Stimulated activated naive CD8-positive, alpha-beta T cell treated with anti-CD3 and anti-CD28 coated beads, Interleukin-15, amount 100 ng/mL, for 72 hours (primary cell): ENCODE measurements at regions not wholly inside any gene's neighbourhood (a gene's known extent, or its start where the extent isn't known, plus 50 kb on each side); places are given as distances from the start of the nearest gene placed in this dataset.

Experiments used
- ATAC-seq: fragments of 150-1000 bp; cut with Tn5 transposase; 2 replicates; pipeline ENCODE4 v1.10.0; 2021; ENCODE audit warnings: mild to moderate bottlenecking, moderate library complexity
- DNase-seq, 2 donors: peaks; one replicate each; pipeline ENCODE4 v3.0.0; 2021 to 2022
- H3K27ac Mint-ChIP-seq, 2 donors: one replicate each; pipeline ENCODE4 v1.8.0; 2022; ENCODE audit warnings: mild to moderate bottlenecking in 2 of 2, mixed read lengths in 2 of 2, moderate library complexity in 2 of 2
- H3K27me3 Mint-ChIP-seq: one replicate; pipeline ENCODE4 v1.8.0; 2022; ENCODE audit warnings: mixed read lengths
- H3K4me1 Mint-ChIP-seq: one replicate; pipeline ENCODE4 v1.8.0; 2022; ENCODE audit warnings: mild to moderate bottlenecking, mixed read lengths
- H3K4me3 Mint-ChIP-seq, 2 donors: one replicate each; pipeline ENCODE4 v1.8.0; 2022; ENCODE audit warnings: mild to moderate bottlenecking in 2 of 2, mixed read lengths in 2 of 2, moderate library complexity in 1 of 2
- H3K9me3 Mint-ChIP-seq, 2 donors: one replicate each; pipeline ENCODE4 v1.8.0; 2022; ENCODE audit warnings: mixed read lengths in 2 of 2

DNA sequence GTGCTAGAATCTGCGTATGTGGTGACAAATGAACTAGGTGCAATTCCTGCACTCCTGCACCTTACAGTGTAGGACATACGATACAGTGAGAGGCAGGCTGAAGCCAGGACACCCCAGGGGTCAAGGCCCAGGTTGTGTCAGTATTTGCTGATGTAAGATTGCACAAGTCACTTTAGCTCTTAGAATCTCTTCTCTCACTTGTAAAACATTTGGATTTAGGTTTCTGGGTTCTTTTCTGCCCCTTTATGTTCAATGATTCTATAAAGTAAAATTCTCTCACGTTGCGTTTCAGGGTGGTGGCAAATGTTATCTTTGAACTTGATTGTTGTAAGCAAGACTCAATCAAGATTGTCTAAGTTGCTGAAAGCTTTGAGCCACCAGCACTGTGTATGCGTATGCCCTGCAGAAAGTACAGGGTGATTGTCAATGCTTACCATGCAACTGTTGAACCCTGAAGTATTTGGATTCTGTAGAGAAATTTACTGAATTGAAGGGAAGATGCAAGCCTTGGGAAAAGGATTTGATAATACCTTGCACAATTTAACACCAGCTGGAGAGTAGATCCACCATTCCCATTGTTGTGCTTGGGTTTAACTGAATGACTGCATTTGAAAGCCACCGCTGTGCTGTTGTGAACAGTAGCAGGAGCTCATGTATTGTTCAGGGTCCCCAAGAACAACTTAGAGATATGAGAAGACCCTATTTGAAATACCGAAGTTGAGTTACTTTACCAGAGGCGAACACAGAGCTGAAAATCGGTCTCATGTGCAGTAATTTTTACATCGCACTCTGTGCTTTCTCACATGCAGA lies 106.1 kb upstream of the CITED2 start:
- ATAC-seq (no peak), DNase-seq (no peak)
- no peak overlapping the region for H3K27ac Mint-ChIP-seq
- H3K4me3 Mint-ChIP-seq = no peak overlapping the region
- H3K27me3 Mint-ChIP-seq = peaks cover 17% of the 10 kb centered on the region
- H3K9me3 Mint-ChIP-seq = no peaks in the 10 kb centered on the region
- H3K4me1 Mint-ChIP-seq = no peaks in the 10 kb centered on the region

DNA sequence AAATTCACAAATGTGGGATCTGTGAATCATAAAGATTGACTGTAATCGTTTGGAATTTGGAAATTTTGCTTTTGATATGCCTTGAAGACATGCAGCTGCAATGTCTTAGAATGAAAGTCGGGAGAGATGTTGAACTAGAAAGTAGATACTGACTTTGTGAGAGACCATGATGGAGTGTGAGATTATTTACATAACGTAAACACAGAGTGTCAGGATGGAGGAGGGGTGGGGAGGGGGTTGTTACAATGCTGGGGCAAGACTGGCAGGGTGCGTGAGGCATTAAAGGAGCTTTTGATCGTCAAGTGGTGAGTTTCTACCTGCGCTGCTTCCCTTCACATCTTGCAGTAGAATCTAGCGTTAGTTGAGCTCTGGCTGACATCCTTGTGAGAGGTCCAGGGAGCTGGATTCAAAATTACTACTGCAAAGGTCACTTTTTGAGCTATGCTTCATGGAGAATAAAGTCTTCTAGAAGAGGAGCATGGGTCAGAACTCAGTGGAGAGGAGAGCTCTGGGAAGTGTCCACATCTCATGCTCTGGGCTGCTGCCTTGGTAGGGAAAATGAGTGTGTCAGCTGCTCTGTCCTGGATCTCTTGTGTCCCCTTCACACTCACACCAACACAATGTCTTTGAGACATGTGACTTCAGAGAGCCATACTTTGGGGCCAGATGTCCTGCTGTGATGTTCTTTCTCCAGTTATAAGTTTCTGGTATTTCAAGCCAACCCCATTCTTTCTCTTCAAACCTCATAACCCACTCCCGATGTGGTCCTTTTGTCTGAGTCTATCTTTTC lies 105.2 kb upstream of the CITED2 start:
- DNase-seq (no peak), ATAC-seq (no peak)
- Mint-ChIP-seq H3K27me3 (peaks cover 17% of the 10 kb centered on the region), H3K4me3 (no peak overlapping the region), H3K9me3 (no peaks in the 10 kb centered on the region), H3K4me1 (no peaks in the 10 kb centered on the region), H3K27ac (peak overlapping the region in 1 of 2 donors; percentile 84)

DNA sequence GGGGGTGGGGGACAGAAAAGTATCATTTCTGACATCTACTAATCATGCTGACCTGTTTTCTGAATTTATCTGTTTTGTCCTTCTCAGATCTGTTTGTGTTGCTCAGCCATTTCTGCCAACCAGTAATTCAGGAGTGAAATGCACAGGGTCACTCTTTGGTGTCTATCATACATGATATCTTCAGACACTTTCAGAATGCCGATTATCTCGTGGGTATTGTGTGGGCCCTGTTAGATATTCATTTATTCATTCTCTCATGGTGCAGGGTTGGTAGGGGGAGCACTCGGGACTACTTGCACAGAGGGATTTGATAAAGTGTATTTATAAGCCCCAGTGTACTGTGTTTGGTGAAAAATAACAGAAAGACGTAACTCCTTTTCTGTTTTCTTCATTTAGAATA lies 101.2 kb upstream of the CITED2 start:
- Mint-ChIP-seq H3K4me3 (no peak overlapping the region), H3K4me1 (no peaks in the 10 kb centered on the region), H3K9me3 (no peaks in the 10 kb centered on the region), H3K27ac (no peak overlapping the region), H3K27me3 (peaks cover 17% of the 10 kb centered on the region)
- ATAC-seq = no peak
- DNase-seq = no peak

DNA sequence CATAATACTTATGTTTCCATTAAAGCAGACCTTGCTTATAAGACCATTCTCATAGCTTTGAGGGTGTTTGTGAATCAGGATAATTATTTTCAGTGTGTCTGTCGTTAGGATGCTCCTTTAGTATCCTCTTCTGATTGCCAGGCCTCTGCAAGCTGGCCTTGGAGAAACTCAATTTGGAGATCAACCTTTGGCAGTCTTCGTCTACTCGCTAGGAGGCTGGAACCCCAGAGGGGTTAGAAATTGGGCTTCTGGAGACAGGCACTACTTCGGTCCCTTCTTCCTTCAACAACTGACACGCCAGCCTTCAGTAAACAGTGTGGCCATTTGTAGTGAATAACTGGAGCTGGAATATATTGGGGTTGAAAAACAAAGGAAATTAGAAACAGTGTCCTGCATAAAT lies 100.8 kb upstream of the CITED2 start:
- no peak overlapping the region for H3K27ac Mint-ChIP-seq
- no peak overlapping the region for H3K4me3 Mint-ChIP-seq
- ATAC-seq (no peak), DNase-seq (no peak)
- H3K27me3 Mint-ChIP-seq = peaks cover 13% of the 10 kb centered on the region
- no peaks in the 10 kb centered on the region for H3K4me1 Mint-ChIP-seq
- no peaks in the 10 kb centered on the region for H3K9me3 Mint-ChIP-seq

DNA sequence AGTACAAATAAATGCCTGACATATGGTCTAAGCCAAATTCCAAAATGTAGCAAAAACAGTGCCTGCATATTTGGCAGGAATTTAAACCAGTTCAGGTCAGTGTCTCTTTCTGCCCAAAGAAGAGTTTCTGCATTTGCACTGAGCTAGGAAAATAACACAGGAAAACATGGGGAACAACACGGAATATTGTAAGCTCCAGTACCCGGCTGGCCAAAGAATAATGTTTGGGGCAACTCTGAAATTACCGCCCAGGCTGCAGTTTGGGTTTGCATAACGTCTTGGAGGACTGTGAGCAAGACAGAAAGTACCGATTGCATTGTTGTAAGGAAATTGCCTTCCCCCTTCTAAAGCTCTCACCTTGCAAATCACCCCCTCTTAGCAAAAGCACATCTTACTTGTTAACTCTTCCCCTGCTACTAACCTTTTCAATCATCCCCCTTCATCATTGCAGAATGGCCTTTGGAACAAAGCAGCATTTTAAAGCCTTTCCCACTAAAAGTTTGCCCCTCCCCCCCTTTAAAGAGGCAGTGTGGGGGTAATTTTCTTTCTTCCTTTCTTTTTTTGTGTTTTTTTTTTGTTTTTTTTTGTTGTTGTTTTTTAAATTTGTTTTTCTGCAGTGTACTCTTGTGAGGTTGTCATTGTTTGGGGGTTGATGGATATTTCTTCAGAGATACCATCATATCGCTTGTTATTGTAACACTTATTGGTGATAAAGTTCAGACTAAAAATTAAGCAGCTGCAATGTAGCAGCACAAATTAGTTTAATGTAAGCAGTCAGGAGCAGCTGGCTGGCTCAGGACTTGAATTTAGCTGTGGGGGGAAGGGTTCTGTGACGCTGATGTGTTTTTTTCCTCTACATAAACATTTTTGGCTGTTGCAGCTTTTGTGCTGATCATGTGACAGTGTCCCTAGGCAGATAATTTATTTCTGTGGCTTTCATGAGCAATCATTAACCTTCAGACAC lies 100.0 kb upstream of the CITED2 start:
- DNase-seq = no peak
- no peaks in the 10 kb centered on the region for H3K4me1 Mint-ChIP-seq

DNA sequence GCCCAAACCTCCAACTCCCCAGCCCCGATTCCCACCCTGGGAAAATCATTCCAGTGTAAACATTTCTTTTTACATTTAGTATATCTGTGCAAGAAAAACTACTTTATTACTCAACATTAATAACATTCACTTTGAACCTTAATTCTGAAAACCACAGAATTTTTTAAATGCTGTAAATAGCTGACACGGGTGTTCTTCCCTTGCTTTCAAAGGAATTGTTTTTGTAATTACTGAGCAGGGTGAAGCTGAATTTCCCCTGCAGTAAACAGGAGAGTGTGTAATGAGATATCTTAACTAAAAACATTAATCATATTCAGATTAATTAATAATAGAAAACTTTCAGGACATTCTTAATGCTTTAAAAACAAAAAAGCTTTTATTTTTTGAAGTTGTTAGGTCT lies 99.3 kb upstream of the CITED2 start:
- DNase-seq = no peak
- no peak overlapping the region for H3K4me3 Mint-ChIP-seq
- H3K27me3 Mint-ChIP-seq = no peaks in the 10 kb centered on the region
- no peaks in the 10 kb centered on the region for H3K4me1 Mint-ChIP-seq
- no peaks in the 10 kb centered on the region for H3K9me3 Mint-ChIP-seq
- no peak overlapping the region for H3K27ac Mint-ChIP-seq
- ATAC-seq = no peak

More for the DNA sequence above, 100.0 kb upstream of the CITED2 start:
- H3K9me3 Mint-ChIP-seq = no peaks in the 10 kb centered on the region
- H3K27ac Mint-ChIP-seq = no peak overlapping the region
- no peak overlapping the region for H3K4me3 Mint-ChIP-seq
- peaks cover 5% of the 10 kb centered on the region for H3K27me3 Mint-ChIP-seq
- no peak for ATAC-seq

DNA sequence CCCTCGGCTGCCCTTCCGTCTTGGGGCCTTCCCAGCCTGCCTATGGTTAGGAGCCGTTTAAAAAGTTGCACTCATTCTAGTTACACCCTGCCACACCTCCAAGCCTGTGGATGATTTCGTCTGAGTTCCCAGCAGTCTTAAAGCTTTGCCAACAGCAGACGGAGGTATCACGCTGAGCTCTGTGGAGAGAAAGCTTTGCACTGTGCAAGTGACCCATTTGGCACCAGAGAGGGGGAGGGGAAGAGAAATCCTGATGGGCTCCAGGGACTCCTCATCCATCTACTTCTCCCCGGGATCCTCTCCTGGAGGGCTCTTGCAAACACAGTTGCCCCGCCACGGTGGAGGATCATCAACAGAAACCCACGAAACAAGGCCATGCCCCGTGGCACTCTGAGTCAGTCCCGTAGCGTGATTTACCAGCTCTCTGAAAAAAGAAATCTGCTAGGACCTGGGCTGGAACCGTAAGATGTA lies 98.8 kb upstream of the CITED2 start:
- Mint-ChIP-seq H3K9me3 (no peaks in the 10 kb centered on the region), H3K27me3 (no peaks in the 10 kb centered on the region), H3K4me1 (no peaks in the 10 kb centered on the region), H3K4me3 (no peak overlapping the region), H3K27ac (no peak overlapping the region)
- DNase-seq (no peak), ATAC-seq (no peak)

DNA sequence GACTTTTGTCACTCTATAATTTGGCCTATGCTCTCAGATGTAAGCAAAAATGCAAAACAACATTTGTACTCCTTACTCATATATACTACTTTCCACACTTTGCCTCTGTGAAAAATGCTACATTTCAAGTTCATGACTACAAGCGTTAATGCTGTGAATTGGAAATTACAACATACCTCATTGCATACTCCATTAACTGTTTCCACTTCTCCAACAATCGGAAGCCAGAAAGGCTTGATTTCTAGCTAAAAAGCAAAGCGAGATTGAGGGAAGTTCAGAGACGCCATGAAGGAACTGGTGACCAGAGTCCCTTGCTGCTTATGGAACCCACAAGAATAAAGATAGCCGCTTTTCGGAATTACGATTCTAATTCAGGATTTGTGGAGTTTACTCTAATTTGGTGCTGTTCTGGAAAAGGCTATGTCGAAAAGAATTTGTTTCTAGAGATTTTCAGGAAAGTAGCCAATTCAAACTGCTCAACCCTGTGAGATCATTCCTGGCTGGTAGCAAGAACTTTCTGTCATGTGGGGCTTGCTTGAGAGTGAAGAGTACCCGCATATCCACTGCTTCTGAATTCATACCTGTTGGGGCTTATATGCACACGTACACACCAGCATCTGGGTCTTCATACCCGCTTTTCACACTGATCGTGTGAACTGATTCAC lies 98.0 kb upstream of the CITED2 start:
- DNase-seq (no peak), ATAC-seq (no peak)
- H3K27ac Mint-ChIP-seq = no peak overlapping the region
- no peaks in the 10 kb centered on the region for H3K27me3 Mint-ChIP-seq
- H3K4me1 Mint-ChIP-seq = no peaks in the 10 kb centered on the region
- no peak overlapping the region for H3K4me3 Mint-ChIP-seq
- H3K9me3 Mint-ChIP-seq = no peaks in the 10 kb centered on the region

DNA sequence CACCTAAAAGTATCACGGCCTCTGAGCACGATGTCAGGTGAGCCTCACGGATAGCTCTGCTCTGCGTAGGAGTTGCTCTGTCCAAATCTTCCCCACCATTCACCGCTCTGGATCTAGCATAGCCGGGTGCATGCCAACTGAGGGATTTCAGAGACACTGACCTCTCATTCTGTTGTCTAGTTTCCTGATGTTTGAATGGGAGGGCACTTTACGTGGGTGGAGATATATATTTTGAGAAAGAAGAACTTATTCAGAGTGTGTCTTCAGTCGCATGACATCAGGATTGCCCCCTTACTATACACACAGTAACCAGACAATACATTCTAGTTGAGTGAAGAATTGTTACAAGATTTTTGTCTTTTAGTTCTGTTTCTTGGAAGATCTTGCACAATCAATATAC lies 96.5 kb upstream of the CITED2 start:
- H3K27ac Mint-ChIP-seq = no peak overlapping the region
- DNase-seq (no peak), ATAC-seq (no peak)
- no peaks in the 10 kb centered on the region for H3K4me1 Mint-ChIP-seq
- H3K9me3 Mint-ChIP-seq = no peaks in the 10 kb centered on the region
- H3K4me3 Mint-ChIP-seq = no peak overlapping the region
- no peaks in the 10 kb centered on the region for H3K27me3 Mint-ChIP-seq

DNA sequence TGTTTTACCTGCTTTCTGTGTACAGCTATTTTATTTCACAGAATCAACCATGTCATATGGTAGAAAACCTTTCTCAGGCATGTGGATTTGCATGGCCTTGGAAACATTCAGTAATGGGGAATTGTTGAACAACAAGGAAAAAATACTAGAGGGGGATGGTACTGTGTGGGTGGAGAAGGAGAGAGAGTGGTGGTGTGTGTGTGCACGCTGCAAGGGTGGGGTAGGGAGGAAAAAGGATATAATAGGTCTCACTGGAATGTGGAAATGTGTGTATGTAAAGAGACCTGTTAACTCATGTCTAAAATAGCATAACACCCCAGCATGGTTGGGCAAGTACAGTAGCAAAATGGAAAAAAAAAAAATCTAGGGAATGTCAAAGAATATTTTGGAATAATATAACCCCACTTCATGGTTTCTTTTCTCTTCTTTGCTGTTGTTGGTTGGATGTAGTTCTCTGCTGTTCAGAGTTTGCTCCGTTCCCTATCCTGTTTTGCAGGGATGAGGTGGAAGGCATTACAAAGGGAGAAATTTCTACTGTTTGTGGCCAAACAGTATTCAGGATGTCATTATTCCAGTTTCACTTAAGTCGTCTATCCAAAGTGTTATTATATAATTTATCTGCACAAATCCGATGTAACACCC lies 93.9 kb upstream of the CITED2 start:
- ATAC-seq = no peak
- no peak for DNase-seq
- Mint-ChIP-seq H3K9me3 (no peaks in the 10 kb centered on the region), H3K4me3 (no peak overlapping the region), H3K4me1 (no peaks in the 10 kb centered on the region), H3K27ac (no peak overlapping the region), H3K27me3 (no peaks in the 10 kb centered on the region)

DNA sequence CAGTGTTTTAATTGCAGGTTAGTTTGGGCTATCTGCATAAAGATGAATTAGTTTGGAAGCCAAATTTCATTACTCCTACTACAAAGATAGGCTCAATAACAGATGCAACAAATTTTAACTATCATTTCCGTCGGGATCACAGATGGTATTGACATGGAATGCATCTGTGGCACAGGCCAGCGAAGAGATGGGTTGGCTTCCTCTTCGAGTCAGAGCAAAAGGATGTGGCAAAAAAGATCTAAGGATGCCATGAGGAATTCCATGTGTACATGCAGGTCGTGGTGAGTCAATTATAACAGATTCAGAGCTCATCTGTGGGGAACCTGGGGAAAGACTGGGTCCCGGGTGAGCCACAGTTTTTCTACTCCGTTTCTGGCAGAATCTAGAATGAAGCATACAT lies 83.0 kb upstream of the CITED2 start:
- Mint-ChIP-seq H3K27me3 (no peaks in the 10 kb centered on the region), H3K9me3 (no peaks in the 10 kb centered on the region), H3K4me3 (no peak overlapping the region), H3K4me1 (no peaks in the 10 kb centered on the region), H3K27ac (no peak overlapping the region)
- DNase-seq = no peak
- ATAC-seq = no peak

DNA sequence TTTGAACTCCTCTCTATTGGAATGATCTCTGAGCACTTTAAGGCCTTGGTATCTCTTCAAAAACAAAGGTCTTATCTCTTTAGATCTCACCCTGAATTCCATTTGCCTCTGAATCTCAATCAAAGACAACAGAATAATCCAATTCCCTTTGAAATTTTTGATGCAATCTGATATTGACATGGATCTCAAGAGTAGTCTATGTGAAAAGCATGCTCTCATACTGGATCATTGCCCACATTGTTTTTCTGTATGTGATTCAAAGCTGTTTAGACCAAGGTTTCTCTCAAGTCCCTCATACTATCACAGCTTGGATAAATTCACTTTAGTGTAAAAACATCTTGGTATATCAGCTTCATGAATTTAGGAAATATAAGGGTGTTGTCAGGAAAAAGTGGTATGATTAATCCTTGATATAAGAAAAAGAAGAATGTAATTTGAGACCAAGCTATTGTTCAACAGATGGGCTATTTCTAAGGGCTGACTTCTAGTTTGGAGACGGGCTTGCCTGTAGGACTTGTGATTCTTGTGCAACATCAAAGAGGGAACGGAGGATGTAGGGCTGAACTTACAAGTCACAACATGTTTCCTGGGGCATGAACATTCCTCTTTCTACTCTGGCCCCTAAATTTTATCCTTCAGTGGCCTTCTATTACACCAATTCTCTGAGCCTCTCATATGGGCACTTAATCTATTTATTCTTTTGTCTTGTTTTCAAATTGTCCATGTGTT lies 77.9 kb upstream of the CITED2 start:
- Mint-ChIP-seq H3K4me3 (no peak overlapping the region), H3K27ac (peak overlapping the region in 1 of 2 donors; percentile 82), H3K27me3 (no peaks in the 10 kb centered on the region), H3K9me3 (no peaks in the 10 kb centered on the region), H3K4me1 (no peaks in the 10 kb centered on the region)
- DNase-seq (no peak), ATAC-seq (no peak)

DNA sequence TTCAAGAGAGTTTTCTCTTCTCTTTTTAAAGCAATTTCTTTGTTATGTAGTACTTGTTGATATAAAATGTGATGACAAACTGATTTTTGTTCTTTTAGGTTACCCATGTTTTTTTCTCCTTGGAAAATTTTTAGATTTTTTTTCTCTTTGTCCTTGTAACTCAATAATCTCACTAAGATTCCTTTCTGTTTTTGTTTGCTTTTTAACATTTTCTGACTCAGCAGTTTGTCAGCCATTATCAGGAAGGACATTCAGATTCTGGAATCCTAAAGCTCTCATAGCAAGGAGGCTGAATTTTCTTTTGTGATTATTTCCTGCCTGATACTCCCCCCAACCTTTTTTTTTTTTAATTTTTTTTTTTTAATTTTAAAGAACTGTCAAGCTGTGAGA lies 75.2 kb upstream of the CITED2 start:
- DNase-seq (no peak), ATAC-seq (no peak)
- Mint-ChIP-seq H3K4me3 (no peak overlapping the region), H3K9me3 (no peaks in the 10 kb centered on the region), H3K27ac (no peak overlapping the region), H3K4me1 (no peaks in the 10 kb centered on the region), H3K27me3 (no peaks in the 10 kb centered on the region)

DNA sequence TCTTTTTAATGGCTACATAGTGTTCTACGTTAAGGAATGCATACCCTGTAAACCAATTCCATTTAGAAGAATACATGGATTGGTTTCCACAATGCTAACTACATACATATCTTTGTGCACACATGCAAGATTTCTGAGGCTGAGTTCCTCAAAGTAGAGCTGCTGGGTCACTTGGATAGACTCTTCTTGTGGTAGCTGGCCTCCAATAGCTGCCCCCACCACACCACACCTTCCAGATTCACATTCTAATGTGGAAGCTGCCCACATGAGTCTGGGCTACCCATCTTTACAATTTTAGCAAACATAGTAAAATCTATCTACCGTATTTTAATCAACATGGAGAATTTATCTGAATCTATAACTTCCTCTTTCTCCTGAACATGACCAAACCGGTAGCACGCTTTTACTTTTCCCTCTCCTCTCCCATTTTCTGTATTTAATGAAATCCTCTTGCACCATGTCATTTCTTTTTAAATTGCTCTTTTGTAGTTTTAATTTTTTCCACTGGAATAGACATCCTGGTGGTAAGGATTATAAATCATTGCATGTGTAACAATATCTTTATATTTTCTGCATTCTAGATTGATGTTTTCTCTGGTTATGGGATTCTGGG lies 74.7 kb upstream of the CITED2 start:
- Mint-ChIP-seq H3K27ac (no peak overlapping the region), H3K9me3 (no peaks in the 10 kb centered on the region)

More for the DNA sequence above, 74.7 kb upstream of the CITED2 start:
- ATAC-seq (no peak), DNase-seq (no peak)
- H3K4me3 Mint-ChIP-seq = no peak overlapping the region
- H3K27me3 Mint-ChIP-seq = no peaks in the 10 kb centered on the region
- no peaks in the 10 kb centered on the region for H3K4me1 Mint-ChIP-seq
